Right lobe of liver (tissue), 4 donors: ENCODE measurements at regions not wholly inside any gene's neighbourhood (a gene's known extent, or its start where the extent isn't known, plus 50 kb on each side); places are given as distances from the start of the nearest gene placed in this dataset.

ENCODE experiments used
- CTCF ChIP-seq, 4 donors: fragments of 200-600 bp in 3 of 4; fragments of 450-650 bp in 1 of 4; IDR thresholded peaks; one replicate each; pipeline versions ENCODE4 v1.5.1 to v1.8.0; 2016 to 2022; ENCODE audit warnings: antibody characterized with exemption in 4 of 4, mild to moderate bottlenecking in 2 of 4
- POLR2A ChIP-seq: fragments of 450-650 bp; IDR thresholded peaks from one replicate; pipeline ENCODE4 v1.6.1; 2017; ENCODE audit warnings: antibody characterized with exemption, mild to moderate bottlenecking
- donor health status: DM: no; HTN: no; CAD: no.
- donor health status: DM: no; HTN: no; CAD: no.
- donor health status: DM: no; HTN: yes; CAD: no.

GRCh38 chr6:12582421-12583110 is 134.0 kb upstream of the PHACTR1 start:
- TF ChIP-seq CTCF (IDR thresholded peaks at IDR 0.05) (no peak), POLR2A (no peak)
